Colonic mucosa (tissue), 4 donors: ENCODE measurements at regions not wholly inside any gene's neighbourhood (a gene's known extent, or its start where the extent isn't known, plus 50 kb on each side); places are given as distances from the start of the nearest gene placed in this dataset.

Experiments
- DNase-seq: peaks from one replicate; pipeline ENCODE4 v3.0.0-alpha.2; 2020
- H3K27ac ChIP-seq: fragments of 200-600 bp; one replicate; pipeline ENCODE4 v1.8.0; 2021
- H3K27me3 ChIP-seq: fragments of 200-600 bp; one replicate; pipeline ENCODE4 v1.8.0; 2021
- H3K36me3 ChIP-seq: fragments of 200-600 bp; one replicate; pipeline ENCODE4 v1.8.0; 2021
- H3K4me1 ChIP-seq: fragments of 200-600 bp; one replicate; pipeline ENCODE4 v1.8.0; 2021; ENCODE audit warnings: mild to moderate bottlenecking
- H3K4me3 ChIP-seq: fragments of 200-600 bp; one replicate; pipeline ENCODE4 v1.8.0; 2021
- H3K9ac ChIP-seq, 2 donors: one replicate each; pipeline ENCODE4 v1.7.0; 2013; ENCODE audit warnings: control low read depth in 2 of 2, low read depth in 2 of 2, low read length in 2 of 2
- H3K9me3 ChIP-seq: fragments of 200-600 bp; one replicate; pipeline ENCODE4 v1.8.0; 2021
- intact Hi-C: fragments of 100-400 bp; cut with DNase I; formaldehyde crosslinking; loops from one replicate; pipeline ENCODE4 v1.14.1; 2022
- TF ChIP-seq, protein P1 (sequence below): fragments of 200-600 bp; IDR thresholded peaks from one replicate; pipeline ENCODE4 v1.8.0; 2022; ENCODE audit warnings: antibody characterized with exemption, mild to moderate bottlenecking
- donor health status: healthy.
- donor health status: DM: no; HTN: no; CAD: no.
- donor health status: DM: no; HTN: no; CAD: no.

DNA sequence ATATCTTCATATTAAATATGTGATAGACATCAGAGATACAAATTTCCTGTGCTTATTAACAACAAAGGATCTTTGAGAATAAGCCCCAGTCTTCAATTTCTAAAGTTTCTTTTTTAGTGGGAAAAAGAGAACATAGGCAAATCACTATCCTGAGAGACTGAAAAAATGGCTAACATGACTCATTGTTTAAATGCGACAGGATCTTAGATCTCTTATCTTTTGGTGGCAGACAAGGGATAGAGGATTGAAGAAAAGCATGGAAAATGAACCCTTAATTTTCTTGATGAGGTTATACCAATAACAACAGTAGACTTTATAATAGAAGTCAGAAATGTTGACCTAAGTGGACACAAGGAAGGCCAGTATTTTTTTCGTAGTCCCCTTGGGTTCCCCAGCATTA, 178.6 kb upstream of the MAP3K7 start:
- Histone ChIP-seq H3K27me3 (no peaks in the 10 kb centered on the region), H3K9ac (no peak overlapping the region), H3K27ac (no peak overlapping the region), H3K4me1 (no peaks in the 10 kb centered on the region), H3K4me3 (no peak overlapping the region), H3K9me3 (no peaks in the 10 kb centered on the region), H3K36me3 (no peaks in the 10 kb centered on the region)
- no peak for DNase-seq
- TF ChIP-seq, protein P1, sequence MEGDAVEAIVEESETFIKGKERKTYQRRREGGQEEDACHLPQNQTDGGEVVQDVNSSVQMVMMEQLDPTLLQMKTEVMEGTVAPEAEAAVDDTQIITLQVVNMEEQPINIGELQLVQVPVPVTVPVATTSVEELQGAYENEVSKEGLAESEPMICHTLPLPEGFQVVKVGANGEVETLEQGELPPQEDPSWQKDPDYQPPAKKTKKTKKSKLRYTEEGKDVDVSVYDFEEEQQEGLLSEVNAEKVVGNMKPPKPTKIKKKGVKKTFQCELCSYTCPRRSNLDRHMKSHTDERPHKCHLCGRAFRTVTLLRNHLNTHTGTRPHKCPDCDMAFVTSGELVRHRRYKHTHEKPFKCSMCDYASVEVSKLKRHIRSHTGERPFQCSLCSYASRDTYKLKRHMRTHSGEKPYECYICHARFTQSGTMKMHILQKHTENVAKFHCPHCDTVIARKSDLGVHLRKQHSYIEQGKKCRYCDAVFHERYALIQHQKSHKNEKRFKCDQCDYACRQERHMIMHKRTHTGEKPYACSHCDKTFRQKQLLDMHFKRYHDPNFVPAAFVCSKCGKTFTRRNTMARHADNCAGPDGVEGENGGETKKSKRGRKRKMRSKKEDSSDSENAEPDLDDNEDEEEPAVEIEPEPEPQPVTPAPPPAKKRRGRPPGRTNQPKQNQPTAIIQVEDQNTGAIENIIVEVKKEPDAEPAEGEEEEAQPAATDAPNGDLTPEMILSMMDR: no peak
- intact Hi-C loops: no loop called here

DNA sequence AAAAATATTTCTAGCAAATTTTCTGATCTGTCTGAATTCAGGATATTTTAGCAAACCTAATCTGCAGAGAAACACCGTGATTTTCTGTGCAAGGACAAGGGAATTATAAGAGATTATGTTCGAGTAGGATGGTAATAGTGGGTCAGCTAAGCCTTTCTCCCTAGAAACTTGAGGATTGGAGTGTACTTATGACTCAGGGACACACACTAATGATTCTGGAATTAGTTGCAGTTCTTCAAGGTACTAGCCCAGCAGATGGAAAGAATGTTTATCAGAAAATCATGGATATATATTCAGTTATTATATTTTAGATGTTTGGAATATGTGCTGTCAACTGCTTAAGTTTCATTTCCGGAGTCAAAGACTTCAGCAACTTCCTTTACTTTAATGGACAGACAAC, 177.1 kb upstream of the MAP3K7 start:
- no peaks in the 10 kb centered on the region for H3K27me3 ChIP-seq
- intact Hi-C loops: no loop called here
- no peaks in the 10 kb centered on the region for H3K36me3 ChIP-seq
- TF ChIP-seq, protein P1: no peak
- no peaks in the 10 kb centered on the region for H3K4me1 ChIP-seq
- H3K4me3 ChIP-seq: no peak overlapping the region
- no peak for DNase-seq
- no peak overlapping the region for H3K27ac ChIP-seq
- H3K9ac ChIP-seq: no peak overlapping the region
- no peaks in the 10 kb centered on the region for H3K9me3 ChIP-seq

GRCh38 chr6:90759664-90760063, 172.8 kb upstream of the MAP3K7 start:
- no peak for DNase-seq
- no peaks in the 10 kb centered on the region for H3K27me3 ChIP-seq
- TF ChIP-seq, protein P1: no peak
- H3K36me3 ChIP-seq: no peaks in the 10 kb centered on the region
- intact Hi-C loops: no loop called here
- H3K9me3 ChIP-seq: no peaks in the 10 kb centered on the region
- no peaks in the 10 kb centered on the region for H3K4me1 ChIP-seq
- no peak overlapping the region for H3K4me3 ChIP-seq
- H3K27ac ChIP-seq: no peak overlapping the region
- no peak overlapping the region for H3K9ac ChIP-seq

- no peak overlapping the region for H3K27ac ChIP-seq
- H3K36me3 ChIP-seq: no peaks in the 10 kb centered on the region
- no peak for DNase-seq
- intact Hi-C loops: no loop called here
- no peaks in the 10 kb centered on the region for H3K27me3 ChIP-seq
- TF ChIP-seq, protein P1: no peak
- H3K9me3 ChIP-seq: no peaks in the 10 kb centered on the region
- no peak overlapping the region for H3K9ac ChIP-seq
- H3K4me1 ChIP-seq: no peaks in the 10 kb centered on the region
- no peak overlapping the region for H3K4me3 ChIP-seq
These were observed 171.9 kb upstream of the MAP3K7 start for GRCh38 chr6:90758741-90759140.

DNA sequence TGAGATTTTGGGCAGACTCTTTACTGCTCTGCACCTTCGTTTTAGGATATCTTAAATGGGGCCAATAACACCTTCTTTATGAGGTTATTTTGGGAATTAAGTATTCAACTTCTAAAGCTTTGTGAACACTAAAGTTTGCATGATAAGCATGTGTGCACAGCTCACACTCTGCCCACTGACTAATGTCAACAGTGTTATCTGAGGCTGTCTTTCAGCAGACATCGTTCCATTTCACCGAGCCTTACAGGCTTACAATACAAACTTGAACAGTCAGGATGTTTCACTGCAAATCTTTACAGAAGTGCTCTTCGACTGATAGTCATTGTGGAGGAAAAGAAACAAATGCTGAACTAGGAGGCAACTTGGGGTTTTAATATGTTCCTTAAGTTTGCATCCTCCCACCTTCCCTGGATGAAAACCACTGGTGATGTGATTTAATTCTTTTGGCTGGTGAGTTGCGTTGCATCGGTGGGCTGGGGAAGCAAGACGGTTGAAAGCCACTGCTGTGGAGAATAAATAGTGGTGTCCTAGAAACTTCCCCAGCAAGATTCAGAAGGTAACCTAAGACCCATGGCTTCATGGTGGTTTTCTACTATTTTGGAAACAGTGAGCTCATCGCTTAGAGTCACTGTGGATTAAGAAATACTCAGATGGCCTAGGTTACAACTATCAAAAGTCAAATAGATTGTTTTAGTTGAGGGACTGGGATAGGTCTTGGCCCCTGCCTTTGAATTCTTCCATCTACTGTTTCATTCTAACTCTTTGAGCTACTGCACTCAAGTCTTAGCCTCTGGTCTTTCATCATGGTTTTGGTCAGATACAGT, 167.2 kb upstream of the MAP3K7 start:
- intact Hi-C loops: no loop called here
- Histone ChIP-seq H3K27me3 (no peaks in the 10 kb centered on the region), H3K27ac (no peak overlapping the region), H3K9ac (no peak overlapping the region), H3K4me3 (no peak overlapping the region), H3K36me3 (no peaks in the 10 kb centered on the region), H3K4me1 (no peaks in the 10 kb centered on the region), H3K9me3 (no peaks in the 10 kb centered on the region)
- DNase-seq: no peak
- TF ChIP-seq, protein P1: no peak
